Skeletal muscle tissue (tissue), 3 donors: ENCODE measurements at regions not wholly inside any gene's neighbourhood (a gene's known extent, or its start where the extent isn't known, plus 50 kb on each side); places are given as distances from the start of the nearest gene placed in this dataset.
"Not testable (repeated sequence)": the region's sequence is repeated elsewhere in the genome, so short reads cannot be mapped to it uniquely, and the experiment has no call there.

Experiments used
- H3K27ac ChIP-seq: one replicate; pipeline ENCODE4 v1.7.0; 2013; ENCODE audit warnings: mild to moderate bottlenecking, low read depth, low read length, inconsistent platforms
- H3K27me3 ChIP-seq, 3 donors: one replicate each; pipeline ENCODE4 v1.7.0; 2013; ENCODE audit warnings: low read length in 3 of 3; ENCODE audit not compliant: control insufficient read depth in 3 of 3, insufficient read depth in 3 of 3
- H3K36me3 ChIP-seq, 3 donors: one replicate each; pipeline ENCODE4 v1.7.0; 2013; ENCODE audit warnings: low read length in 3 of 3; ENCODE audit not compliant: control insufficient read depth in 3 of 3, insufficient read depth in 3 of 3
- H3K4me1 ChIP-seq, 3 donors: one replicate each; pipeline ENCODE4 v1.7.0; 2013; ENCODE audit warnings: low read length in 3 of 3, mild to moderate bottlenecking in 3 of 3; ENCODE audit not compliant: control insufficient read depth in 3 of 3, insufficient read depth in 3 of 3
- H3K4me3 ChIP-seq, 3 donors: one replicate each; pipeline ENCODE4 v1.7.0; 2013; ENCODE audit warnings: low read length in 3 of 3
- H3K9ac ChIP-seq, 3 donors: one replicate each; pipeline ENCODE4 v1.7.0; 2013; ENCODE audit warnings: low read length in 3 of 3, mild to moderate bottlenecking in 3 of 3, moderate library complexity in 2 of 3, low read depth in 1 of 3
- H3K9me3 ChIP-seq, 3 donors: one replicate each; pipeline ENCODE4 v1.7.0; 2013; ENCODE audit warnings: low read length in 3 of 3; ENCODE audit not compliant: control insufficient read depth in 3 of 3
- donor health status: Osteomylitis.

- Histone ChIP-seq H3K9ac (no peak overlapping the region), H3K27ac (no peak overlapping the region), H3K27me3 (peaks cover 3 to 11% (median 8%) of the 10 kb centered on the region in 3 donors), H3K36me3 (no peaks in the 10 kb centered on the region), H3K4me1 (no peaks in the 10 kb centered on the region), H3K9me3 (no peaks in the 10 kb centered on the region), H3K4me3 (no peak overlapping the region)
Measured at GRCh38 chr2:175679728-175680127, 322.3 kb downstream of the LNPK start.

- Histone ChIP-seq H3K9ac (no peak overlapping the region), H3K27me3 (peaks cover 3 to 10% (median 8%) of the 10 kb centered on the region in 3 donors), H3K9me3 (no peaks in the 10 kb centered on the region), H3K27ac (no peak overlapping the region), H3K4me3 (no peak overlapping the region), H3K4me1 (no peaks in the 10 kb centered on the region), H3K36me3 (no peaks in the 10 kb centered on the region)
Measured at GRCh38 chr2:175679231-175679630, 322.8 kb downstream of the LNPK start.

- Histone ChIP-seq H3K36me3 (no peaks in the 10 kb centered on the region), H3K4me3 (no peak overlapping the region), H3K27me3 (peaks cover under 1 to 4% (median 3%) of the 10 kb centered on the region in 3 donors), H3K9me3 (no peaks in the 10 kb centered on the region), H3K9ac (no peak overlapping the region), H3K4me1 (no peaks in the 10 kb centered on the region), H3K27ac (no peak overlapping the region)
Measured at GRCh38 chr2:175677880-175678279, 324.2 kb downstream of the LNPK start.

GRCh38 chr2:175676813-175677212 is 325.3 kb downstream of the LNPK start:
- no peak overlapping the region for H3K27ac ChIP-seq
- H3K4me1 ChIP-seq, result no peaks in the 10 kb centered on the region
- no peaks in the 10 kb centered on the region for H3K9me3 ChIP-seq
- H3K9ac ChIP-seq, result no peak overlapping the region
- H3K4me3 ChIP-seq, result no peak overlapping the region
- H3K36me3 ChIP-seq, result no peaks in the 10 kb centered on the region
- H3K27me3 ChIP-seq, result peaks cover 0 to 3% (median 0%) of the 10 kb centered on the region in 3 donors

GRCh38 chr2:175668804-175669203 is 333.3 kb downstream of the LNPK start:
- not testable (repeated sequence) for H3K36me3 ChIP-seq, H3K4me3 ChIP-seq, H3K27me3 ChIP-seq, H3K27ac ChIP-seq, H3K9me3 ChIP-seq, H3K4me1 ChIP-seq, H3K9ac ChIP-seq

- H3K9ac ChIP-seq, result no peak overlapping the region
- H3K27me3 ChIP-seq, result no peaks in the 10 kb centered on the region
- no peak overlapping the region for H3K27ac ChIP-seq
- H3K36me3 ChIP-seq, result no peaks in the 10 kb centered on the region
- H3K4me1 ChIP-seq, result no peaks in the 10 kb centered on the region
- H3K4me3 ChIP-seq, result no peak overlapping the region
- H3K9me3 ChIP-seq, result no peaks in the 10 kb centered on the region
Measured at GRCh38 chr2:175662335-175662734, 339.7 kb downstream of the LNPK start.

GRCh38 chr2:175648577-175649063 is 353.4 kb downstream of the LNPK start:
- no peak overlapping the region for H3K4me3 ChIP-seq
- H3K36me3 ChIP-seq, result no peaks in the 10 kb centered on the region
- H3K9ac ChIP-seq, result no peak overlapping the region
- no peaks in the 10 kb centered on the region for H3K4me1 ChIP-seq
- peaks cover 0 to 7% (median 5%) of the 10 kb centered on the region in 3 donors for H3K27me3 ChIP-seq
- peaks cover 0 to 5% (median 0%) of the 10 kb centered on the region in 3 donors for H3K9me3 ChIP-seq
- no peak overlapping the region for H3K27ac ChIP-seq

GRCh38 chr2:175647058-175647457 is 355.0 kb downstream of the LNPK start:
- Histone ChIP-seq H3K9ac (no peak overlapping the region), H3K9me3 (peaks cover 0 to 5% (median 0%) of the 10 kb centered on the region in 3 donors), H3K4me3 (no peak overlapping the region), H3K4me1 (no peaks in the 10 kb centered on the region), H3K36me3 (no peaks in the 10 kb centered on the region), H3K27ac (no peak overlapping the region), H3K27me3 (peaks cover 0 to 7% (median 5%) of the 10 kb centered on the region in 3 donors)

GRCh38 chr2:175640655-175641054 is 361.4 kb downstream of the LNPK start:
- Histone ChIP-seq H3K4me3 (no peak overlapping the region), H3K9me3 (no peaks in the 10 kb centered on the region), H3K27me3 (no peaks in the 10 kb centered on the region)

GRCh38 chr2:175633227-175633626 is 368.8 kb downstream of the LNPK start:
- H3K27me3 ChIP-seq, result no peaks in the 10 kb centered on the region
- no peaks in the 10 kb centered on the region for H3K4me1 ChIP-seq
- no peak overlapping the region for H3K27ac ChIP-seq
- no peaks in the 10 kb centered on the region for H3K9me3 ChIP-seq
- H3K9ac ChIP-seq, result no peak overlapping the region
- H3K36me3 ChIP-seq, result no peaks in the 10 kb centered on the region
- no peak overlapping the region for H3K4me3 ChIP-seq

More at GRCh38 chr2:175640655-175641054, 361.4 kb downstream of the LNPK start:
- H3K9ac ChIP-seq, result no peak overlapping the region
- no peaks in the 10 kb centered on the region for H3K4me1 ChIP-seq
- no peaks in the 10 kb centered on the region for H3K36me3 ChIP-seq
- H3K27ac ChIP-seq, result no peak overlapping the region

GRCh38 chr2:175631245-175631623 is 370.8 kb downstream of the LNPK start:
- Histone ChIP-seq H3K4me3 (no peak overlapping the region), H3K9me3 (no peaks in the 10 kb centered on the region), H3K36me3 (no peaks in the 10 kb centered on the region), H3K4me1 (no peaks in the 10 kb centered on the region), H3K27me3 (no peaks in the 10 kb centered on the region), H3K9ac (no peak overlapping the region), H3K27ac (no peak overlapping the region)
